HG02938 (cell line): ENCODE measurements at regions not wholly inside any gene's neighbourhood (a gene's known extent, or its start where the extent isn't known, plus 50 kb on each side); places are given as distances from the start of the nearest gene placed in this dataset.
"Not testable (repeated sequence)": the region's sequence is repeated elsewhere in the genome, so short reads cannot be mapped to it uniquely, and the experiment has no call there.

Source experiments
- ATAC-seq: cut with Tn5 transposase; IDR thresholded peaks from one replicate; pipeline ENCODE4 v1.9.1; 2021; ENCODE audit warnings: mild to moderate bottlenecking, moderate library complexity; ENCODE audit not compliant: unreplicated experiment

- no peak for ATAC-seq
These were observed 832.4 kb downstream of the DNAJB9 start for GRCh38 chr7:109402107-109402506.

DNA sequence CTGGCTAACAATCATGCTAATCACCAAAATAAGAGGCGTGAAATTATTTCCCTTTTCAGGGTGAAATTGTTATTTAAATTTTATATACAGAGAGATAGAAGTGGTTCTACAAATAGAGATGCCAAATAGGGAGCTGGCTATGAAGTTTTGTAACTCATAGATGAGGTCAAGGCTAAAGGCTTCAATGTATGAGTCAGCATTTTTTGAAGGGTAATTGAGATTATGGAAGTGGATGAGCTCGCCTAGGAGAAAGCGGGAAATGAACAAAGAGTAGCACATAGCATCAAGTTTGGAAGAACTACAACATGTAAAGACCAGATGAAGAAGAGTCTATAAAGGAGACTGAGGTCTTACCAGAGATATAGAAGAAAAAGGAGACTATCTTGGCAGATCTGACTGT, 838.1 kb downstream of the DNAJB9 start:
- no peak for ATAC-seq

DNA sequence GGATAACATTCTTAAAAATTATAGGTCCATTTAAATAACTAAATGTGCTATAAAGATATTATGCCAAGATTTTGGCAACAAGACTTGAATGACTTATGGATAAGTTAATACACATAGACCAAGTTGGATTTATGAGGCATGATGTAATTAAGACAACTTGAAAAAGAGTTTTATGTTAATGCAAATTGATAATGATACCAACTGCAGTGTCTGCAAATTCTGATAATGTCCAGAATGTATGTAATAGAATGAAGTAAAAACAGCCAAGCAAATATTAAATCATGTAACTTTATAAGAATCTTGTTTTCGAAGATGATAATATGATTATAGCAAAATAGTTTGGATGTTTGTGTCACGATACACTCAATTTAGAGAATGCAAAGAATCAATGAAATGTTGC, 868.3 kb downstream of the DNAJB9 start:
- no peak for ATAC-seq

GRCh38 chr7:109449760-109450159, 880.1 kb downstream of the DNAJB9 start:
- ATAC-seq: no peak

DNA sequence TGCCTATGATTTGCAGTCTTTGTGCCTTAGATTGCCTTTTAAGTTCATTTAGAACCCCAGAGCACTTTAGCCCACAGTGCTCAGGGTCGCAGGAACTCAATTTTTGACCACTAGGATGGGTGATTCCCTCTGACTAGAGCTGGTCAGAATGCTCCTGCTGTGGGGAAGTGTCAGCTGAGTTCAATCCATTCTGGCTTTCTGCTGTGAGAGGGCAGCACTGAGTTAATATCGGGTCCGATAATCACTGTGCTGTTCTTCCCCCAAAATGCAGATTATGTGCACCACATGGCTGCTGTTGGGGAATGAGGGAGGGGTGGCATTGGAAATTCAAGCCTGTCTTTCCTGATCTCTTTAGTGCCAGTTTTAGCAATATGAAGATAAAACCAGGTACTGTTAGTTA, 886.4 kb downstream of the DNAJB9 start:
- ATAC-seq: no peak

- ATAC-seq: no peak
These were observed 890.6 kb downstream of the DNAJB9 start for GRCh38 chr7:109460296-109460695.

DNA sequence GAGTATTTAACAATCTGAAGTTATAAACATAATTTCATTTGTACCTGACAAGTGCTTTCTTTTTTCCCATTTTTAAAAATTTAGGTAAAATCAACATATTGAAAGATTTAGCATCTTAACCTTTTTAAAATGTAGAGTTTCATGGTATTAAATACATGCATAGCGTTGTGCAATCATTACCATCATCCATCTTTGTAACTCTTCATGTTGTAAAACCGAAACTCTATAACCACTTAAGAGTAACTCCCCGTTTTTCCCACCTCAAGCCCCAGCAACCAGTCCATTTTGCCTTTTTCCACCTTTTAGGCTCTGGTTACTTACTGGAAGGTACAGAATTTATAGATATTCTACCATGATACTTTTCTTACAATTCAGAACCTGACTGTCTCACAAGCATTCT, 892.5 kb downstream of the DNAJB9 start:
- no peak for ATAC-seq

- ATAC-seq: not testable (repeated sequence)
These were observed 898.1 kb downstream of the DNAJB9 start for GRCh38 chr7:109467729-109468128.

DNA sequence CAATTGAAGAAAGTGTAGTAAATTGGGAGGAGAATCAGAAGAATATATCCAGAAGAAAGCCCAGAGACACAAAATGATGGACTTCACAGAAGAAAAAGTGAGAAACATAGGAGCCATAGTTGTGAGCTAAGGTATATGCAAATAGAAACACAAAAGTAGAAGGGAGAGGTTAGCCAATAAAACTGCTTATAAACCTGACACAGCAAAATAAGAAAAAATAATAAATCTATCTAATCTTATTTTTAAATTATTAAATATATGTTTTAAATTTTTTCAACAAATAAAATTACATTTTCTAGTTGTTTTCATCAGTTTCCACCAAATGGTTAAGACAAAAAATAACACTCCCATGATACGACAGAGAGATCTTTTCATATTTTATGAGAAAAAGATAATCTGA, 903.5 kb downstream of the DNAJB9 start:
- ATAC-seq: no peak

DNA sequence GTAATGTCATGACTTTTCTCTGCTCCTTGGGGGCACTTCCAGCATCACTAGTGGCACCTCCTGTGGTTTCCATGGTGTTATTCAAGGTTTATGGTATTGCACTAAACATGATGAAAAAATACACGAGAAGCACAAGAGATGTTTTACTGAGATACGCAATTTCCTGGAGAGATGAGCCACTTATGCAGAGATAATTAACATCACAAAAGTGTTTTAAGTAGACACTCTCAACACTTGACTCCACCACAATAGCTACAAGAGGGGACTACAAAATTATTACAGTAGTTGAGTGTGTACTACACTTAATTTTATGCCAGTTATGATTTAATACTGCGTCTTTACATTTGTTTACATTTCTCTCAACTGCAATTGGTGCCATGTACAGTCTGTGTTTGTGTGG, 906.7 kb downstream of the DNAJB9 start:
- no peak for ATAC-seq

GRCh38 chr7:109479388-109479787, 909.7 kb downstream of the DNAJB9 start:
- ATAC-seq: no peak

- not testable (repeated sequence) for ATAC-seq
These were observed 920.9 kb downstream of the DNAJB9 start for GRCh38 chr7:109490607-109491006.

- no peak for ATAC-seq
These were observed 927.4 kb downstream of the DNAJB9 start for GRCh38 chr7:109497053-109497452.

DNA sequence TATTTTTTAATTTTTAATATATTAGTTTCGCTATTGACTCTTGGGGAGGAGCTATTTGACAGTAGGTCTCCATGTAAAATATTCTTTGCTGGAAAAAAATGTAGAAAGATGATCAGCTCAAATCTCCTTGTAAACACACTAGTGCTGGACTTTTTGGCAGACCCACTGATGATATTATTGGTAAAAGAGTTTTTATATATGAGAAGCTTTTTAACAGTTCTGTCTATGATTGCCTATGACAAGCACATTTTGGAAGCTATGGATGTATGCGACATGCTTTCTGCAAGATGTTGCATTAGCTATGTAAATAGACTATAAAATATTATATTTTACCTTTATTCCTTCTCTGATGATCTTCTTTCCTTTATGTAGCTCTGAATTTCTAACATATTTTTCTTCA, 928.5 kb downstream of the DNAJB9 start:
- ATAC-seq: no peak

DNA sequence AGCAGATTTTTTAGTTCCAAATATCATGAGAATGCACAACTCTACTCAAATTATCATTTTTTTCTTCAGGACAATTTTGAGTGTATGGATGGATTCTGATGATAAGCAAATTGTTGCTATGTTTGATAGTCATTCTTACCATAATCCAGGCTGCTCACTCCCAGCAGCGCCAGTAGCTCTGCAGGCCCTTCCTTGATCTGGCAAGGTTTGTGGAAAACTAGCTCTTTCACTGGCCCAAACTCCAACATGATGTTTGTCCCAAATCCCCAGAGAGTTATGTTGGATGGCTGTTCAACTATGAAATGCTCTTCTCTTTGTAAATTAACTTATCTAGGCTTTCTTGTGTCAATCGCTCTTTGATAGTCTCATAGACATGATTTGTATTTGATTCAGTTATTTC, 933.7 kb downstream of the DNAJB9 start:
- no peak for ATAC-seq

GRCh38 chr7:109522585-109522984, 952.9 kb downstream of the DNAJB9 start:
- no peak for ATAC-seq

GRCh38 chr7:109527833-109528232, 958.2 kb downstream of the DNAJB9 start:
- no peak for ATAC-seq

DNA sequence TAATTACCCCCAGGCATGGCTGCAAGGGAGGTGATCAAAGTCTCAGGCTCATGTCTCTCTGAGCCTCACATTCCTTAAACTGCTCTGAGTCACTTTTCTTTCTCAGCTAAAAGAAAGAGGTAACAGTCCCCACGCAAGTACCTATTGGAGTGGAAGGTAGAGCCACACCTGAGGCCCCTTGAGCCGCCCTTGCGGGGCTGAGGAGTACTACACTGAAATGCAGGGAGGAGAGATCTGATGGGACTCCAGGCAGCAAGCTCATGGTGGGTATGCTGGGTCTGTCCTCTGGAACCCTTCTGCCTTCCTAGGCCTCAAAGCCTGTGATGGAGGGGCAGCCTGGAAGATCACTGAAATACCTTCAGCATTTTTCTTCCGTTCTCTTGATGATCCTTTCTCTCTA, 960.0 kb downstream of the DNAJB9 start:
- no peak for ATAC-seq

DNA sequence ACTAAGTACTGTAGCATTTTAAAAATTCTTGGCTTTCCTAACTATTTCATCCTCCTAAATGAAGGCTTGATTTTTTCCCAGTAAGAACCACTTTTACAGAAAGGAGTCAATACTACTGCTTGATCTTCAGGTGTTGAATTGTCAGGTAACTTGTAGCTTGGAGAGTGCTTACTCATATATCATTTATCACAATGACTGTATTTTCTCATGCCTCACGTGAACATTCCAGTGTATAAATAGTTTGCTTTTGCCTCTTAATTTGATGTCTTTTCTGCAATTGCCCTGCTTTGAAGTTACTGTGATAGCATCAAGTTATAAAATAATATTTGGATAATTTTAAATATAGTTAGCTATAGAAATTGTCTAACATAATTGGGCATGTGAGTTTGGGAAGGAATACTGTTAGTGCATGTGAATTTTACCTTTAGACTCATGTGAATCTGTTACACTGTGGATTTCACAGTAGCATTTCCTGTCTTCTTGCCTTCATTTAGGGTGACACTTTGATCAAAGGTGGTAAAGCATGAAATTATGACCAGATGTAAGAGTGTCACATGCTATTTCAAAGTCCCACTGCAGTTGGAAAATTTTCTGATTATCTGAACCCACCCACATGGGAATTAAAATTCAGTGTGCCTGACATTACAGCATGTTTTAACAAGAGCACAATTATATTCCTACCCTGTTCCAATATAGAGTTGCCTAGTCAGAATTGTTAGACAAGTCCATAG, 962.8 kb downstream of the DNAJB9 start:
- no peak for ATAC-seq

GRCh38 chr7:109545686-109546085, 976.0 kb downstream of the DNAJB9 start:
- ATAC-seq: no peak

DNA sequence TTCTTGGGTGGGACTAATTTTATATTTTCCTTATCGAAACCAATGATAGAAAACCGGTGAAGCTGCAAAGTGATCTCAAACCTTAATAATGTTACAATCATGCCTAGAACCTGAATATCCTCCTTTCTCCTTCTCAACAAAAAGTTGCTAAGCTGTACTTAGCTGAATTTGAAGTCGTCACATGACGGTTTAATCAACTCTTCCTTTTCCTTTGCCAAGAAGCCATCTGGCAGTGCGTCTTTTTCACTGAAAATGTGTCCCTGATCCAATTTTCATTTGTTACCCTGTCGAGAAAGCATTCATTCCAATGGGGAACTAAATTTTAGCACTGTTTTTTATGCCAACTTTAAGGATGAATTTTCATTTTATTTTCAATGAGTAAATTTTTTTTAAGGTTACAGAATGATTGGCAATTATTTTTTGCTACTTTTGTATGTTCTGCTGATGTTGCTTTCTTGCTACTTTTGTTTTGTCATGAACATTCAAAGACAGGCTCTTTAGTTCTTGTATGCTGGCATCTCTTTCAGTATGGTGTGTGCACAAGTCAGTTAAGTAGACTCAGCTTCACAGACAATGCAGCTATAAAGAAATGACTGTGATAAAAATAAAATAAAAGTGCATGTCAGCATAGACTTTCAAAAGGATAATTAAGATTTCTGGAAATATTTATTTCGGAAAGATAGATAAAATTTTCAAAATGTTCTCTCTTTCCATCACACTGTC, 980.0 kb downstream of the DNAJB9 start:
- no peak for ATAC-seq

- ATAC-seq: no peak
These were observed 982.3 kb downstream of the DNAJB9 start for GRCh38 chr7:109552017-109552416.

DNA sequence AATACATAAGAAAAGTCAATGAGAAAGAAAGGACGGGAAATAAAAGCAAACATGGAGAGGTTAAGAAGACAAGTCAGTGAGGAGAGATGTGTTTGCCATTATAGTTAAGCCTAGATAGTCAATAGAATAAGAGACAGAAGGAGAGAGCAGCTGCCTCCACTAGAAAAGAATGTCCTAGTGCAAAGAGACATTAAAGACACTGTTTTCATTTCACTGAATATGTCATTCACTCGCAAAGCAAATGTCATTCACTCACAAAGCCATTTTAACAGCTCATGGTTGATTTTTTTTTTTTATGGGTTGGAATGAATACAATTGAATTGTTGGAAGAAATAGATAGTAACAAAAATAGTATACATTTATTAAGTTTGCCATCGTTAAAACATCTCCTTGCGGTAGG, 1007.6 kb downstream of the DNAJB9 start:
- no peak for ATAC-seq
